Tibial nerve (tissue), 4 donors: ENCODE measurements at regions not wholly inside any gene's neighbourhood (a gene's known extent, or its start where the extent isn't known, plus 50 kb on each side); places are given as distances from the start of the nearest gene placed in this dataset.

Experiments used
- EP300 ChIP-seq, 2 donors: sonication (generic); formaldehyde crosslinking; IDR thresholded peaks; one replicate each; pipeline ENCODE4 v1.6.1; 2017; ENCODE audit warnings: antibody characterized with exemption in 2 of 2, mild to moderate bottlenecking in 1 of 2
- POLR2A ChIP-seq, 2 donors: fragments of 450-650 bp; IDR thresholded peaks; one replicate each; pipeline ENCODE4 v1.6.1; 2017; ENCODE audit warnings: antibody characterized with exemption in 2 of 2, mild to moderate bottlenecking in 2 of 2, moderate library complexity in 2 of 2
- TF ChIP-seq, protein P1 (sequence below), 5 experiments: fragments of 200-600 bp in 3 of 5; fragments of 450-650 bp in 2 of 5; sonication (generic) in 3 of 5; IDR thresholded peaks; one replicate each; pipeline ENCODE4 v1.5.1; 2016 to 2019; ENCODE audit warnings: antibody characterized with exemption in 5 of 5, mild to moderate bottlenecking in 3 of 5, moderate library complexity in 2 of 5

DNA sequence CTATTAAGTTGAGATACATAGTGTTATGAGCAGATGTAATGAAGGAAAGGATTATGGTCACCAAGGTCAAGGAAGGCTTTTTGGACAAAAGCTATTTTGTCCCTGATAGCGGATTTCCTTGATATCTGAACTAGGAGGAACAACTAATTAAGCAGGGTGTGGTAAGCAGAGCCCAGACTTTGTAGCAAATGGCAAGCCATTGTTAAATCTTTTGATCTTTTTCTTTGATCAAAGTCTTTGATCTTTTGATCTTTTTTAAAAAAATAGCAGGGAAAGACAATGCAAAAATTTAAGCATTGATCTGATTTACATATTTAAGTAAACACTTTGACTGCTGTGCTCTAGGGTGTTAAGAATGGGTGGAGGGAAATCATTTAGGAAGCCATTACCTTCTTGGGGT, 1242.0 kb downstream of the MAT2B start:
- TF ChIP-seq POLR2A (IDR thresholded peaks at IDR 0.05) (no peak), EP300 (IDR thresholded peaks at IDR 0.05) (no peak)
- TF ChIP-seq, protein P1, sequence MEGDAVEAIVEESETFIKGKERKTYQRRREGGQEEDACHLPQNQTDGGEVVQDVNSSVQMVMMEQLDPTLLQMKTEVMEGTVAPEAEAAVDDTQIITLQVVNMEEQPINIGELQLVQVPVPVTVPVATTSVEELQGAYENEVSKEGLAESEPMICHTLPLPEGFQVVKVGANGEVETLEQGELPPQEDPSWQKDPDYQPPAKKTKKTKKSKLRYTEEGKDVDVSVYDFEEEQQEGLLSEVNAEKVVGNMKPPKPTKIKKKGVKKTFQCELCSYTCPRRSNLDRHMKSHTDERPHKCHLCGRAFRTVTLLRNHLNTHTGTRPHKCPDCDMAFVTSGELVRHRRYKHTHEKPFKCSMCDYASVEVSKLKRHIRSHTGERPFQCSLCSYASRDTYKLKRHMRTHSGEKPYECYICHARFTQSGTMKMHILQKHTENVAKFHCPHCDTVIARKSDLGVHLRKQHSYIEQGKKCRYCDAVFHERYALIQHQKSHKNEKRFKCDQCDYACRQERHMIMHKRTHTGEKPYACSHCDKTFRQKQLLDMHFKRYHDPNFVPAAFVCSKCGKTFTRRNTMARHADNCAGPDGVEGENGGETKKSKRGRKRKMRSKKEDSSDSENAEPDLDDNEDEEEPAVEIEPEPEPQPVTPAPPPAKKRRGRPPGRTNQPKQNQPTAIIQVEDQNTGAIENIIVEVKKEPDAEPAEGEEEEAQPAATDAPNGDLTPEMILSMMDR (IDR thresholded peaks at IDR 0.05): no peak
